WTC11 (cell line): ENCODE measurements at regions not wholly inside any gene's neighbourhood (a gene's known extent, or its start where the extent isn't known, plus 50 kb on each side); places are given as distances from the start of the nearest gene placed in this dataset.

Source experiments
- ATAC-seq: fragments of 200-7000 bp; cut with Tn5 transposase; 2 replicates; pipeline ENCODE4 v1.10.0; 2021; ENCODE audit warnings: mild to moderate bottlenecking, moderate library complexity
- CTCF ChIA-PET: fragments of 300-600 bp; sonication (Branson Sonifier 250); formaldehyde crosslinking; loops from one replicate; lab custom pipeline; 2021; ENCODE audit warnings: antibody characterized with exemption; lab: Charles Lee
- POLR2A ChIA-PET: fragments of 350-600 bp; sonication (Branson Sonifier 250); formaldehyde crosslinking; loops from one replicate; lab custom pipeline; 2021; ENCODE audit warnings: antibody characterized with exemption; lab: Charles Lee
- DNase-seq: peaks from one replicate; pipeline ENCODE4 v3.0.0; 2021; ENCODE audit warnings: low spot score
- H3K27ac Mint-ChIP-seq: 2 replicates; pipeline ENCODE4 v1.8.0; 2021; ENCODE audit warnings: mixed read lengths
- H3K27me3 Mint-ChIP-seq: 2 replicates; pipeline ENCODE4 v1.8.0; 2021; ENCODE audit warnings: low read depth, mild to moderate bottlenecking, moderate library complexity, mixed read lengths
- H3K36me3 Mint-ChIP-seq: 2 replicates; pipeline ENCODE4 v1.8.0; 2021; ENCODE audit warnings: mixed read lengths
- H3K4me1 Mint-ChIP-seq: 2 replicates; pipeline ENCODE4 v1.8.0; 2022; ENCODE audit warnings: mixed read lengths
- H3K4me3 Mint-ChIP-seq: 2 replicates; pipeline ENCODE4 v1.8.0; 2021; ENCODE audit warnings: mild to moderate bottlenecking, moderate library complexity, mixed read lengths
- H3K9me3 Mint-ChIP-seq: 2 replicates; pipeline ENCODE4 v1.8.0; 2021; ENCODE audit warnings: mixed read lengths
- ELF4 ChIP-seq: sonication (generic); formaldehyde crosslinking; IDR thresholded peaks from 2 replicates; pipeline ENCODE4 v1.8.1; 2022; ENCODE audit warnings: low read depth, mild to moderate bottlenecking, moderate library complexity, missing genetic modification reagents
- ETV6 ChIP-seq: sonication (generic); formaldehyde crosslinking; IDR thresholded peaks from 2 replicates; pipeline ENCODE4 v1.8.1; 2022; ENCODE audit warnings: mild to moderate bottlenecking, missing genetic modification reagents
- FOXK1 ChIP-seq: sonication (generic); formaldehyde crosslinking; IDR thresholded peaks from 2 replicates; pipeline ENCODE4 v1.8.0; 2022; ENCODE audit warnings: mild to moderate bottlenecking, moderate library complexity, missing genetic modification reagents
- FOXP1 ChIP-seq: sonication (generic); formaldehyde crosslinking; IDR thresholded peaks from 2 replicates; pipeline ENCODE4 v1.8.0; 2022; ENCODE audit warnings: missing genetic modification reagents, mild to moderate bottlenecking, moderate library complexity, borderline replicate concordance
- GRHL2 ChIP-seq: fragments of 250-450 bp; sonication (Bioruptor Pico); IDR thresholded peaks from 2 replicates; pipeline ENCODE4 v1.8.0; 2022; ENCODE audit warnings: mild to moderate bottlenecking, moderate library complexity; ENCODE audit not compliant: insufficient replicate concordance, severe bottlenecking
- NFATC4 ChIP-seq: fragments of 250-450 bp; sonication (Bioruptor Pico); IDR thresholded peaks from 2 replicates; pipeline ENCODE4 v1.9.0; 2021; ENCODE audit warnings: mild to moderate bottlenecking
- NFE2L1 ChIP-seq: sonication (generic); formaldehyde crosslinking; IDR thresholded peaks from 2 replicates; pipeline ENCODE4 v1.8.1; 2023; ENCODE audit warnings: missing genetic modification reagents
- NR2C2 ChIP-seq: sonication (generic); formaldehyde crosslinking; IDR thresholded peaks from 2 replicates; pipeline ENCODE4 v1.8.0; 2022; ENCODE audit warnings: mild to moderate bottlenecking, missing genetic modification reagents
- SMAD4 ChIP-seq: sonication (generic); formaldehyde crosslinking; IDR thresholded peaks from 2 replicates; pipeline ENCODE4 v1.8.0; 2022; ENCODE audit warnings: mild to moderate bottlenecking, missing genetic modification reagents
- TEAD1 ChIP-seq: sonication (generic); formaldehyde crosslinking; IDR thresholded peaks from 2 replicates; pipeline ENCODE4 v1.8.0; 2022; ENCODE audit warnings: mild to moderate bottlenecking, missing genetic modification reagents
- ZNF232 ChIP-seq: sonication (generic); formaldehyde crosslinking; IDR thresholded peaks from 2 replicates; pipeline ENCODE4 v1.8.0; 2022; ENCODE audit warnings: mild to moderate bottlenecking, missing genetic modification reagents
- ZNF263 ChIP-seq: sonication (generic); formaldehyde crosslinking; IDR thresholded peaks from 2 replicates; pipeline ENCODE4 v1.8.1; 2022; ENCODE audit warnings: low read depth, mild to moderate bottlenecking, moderate library complexity, missing genetic modification reagents
- ZNF317 ChIP-seq: sonication (generic); formaldehyde crosslinking; IDR thresholded peaks from 2 replicates; pipeline ENCODE4 v1.8.1; 2023; ENCODE audit warnings: low read depth, mild to moderate bottlenecking, moderate library complexity, missing genetic modification reagents, borderline replicate concordance
- TF ChIP-seq, protein P1 (sequence below): fragments of 250-450 bp; sonication (Bioruptor Pico); IDR thresholded peaks from 2 replicates; pipeline ENCODE4 v1.9.0; 2021; ENCODE audit warnings: mild to moderate bottlenecking
- TF ChIP-seq, protein P2 (sequence below): fragments of 200-600 bp; IDR thresholded peaks from 2 replicates; pipeline ENCODE4 v1.8.0; 2022; ENCODE audit warnings: antibody characterized with exemption
- TF ChIP-seq, protein P3 (sequence below): sonication (generic); formaldehyde crosslinking; IDR thresholded peaks from 2 replicates; pipeline ENCODE4 v1.8.1; 2022; ENCODE audit warnings: mild to moderate bottlenecking, missing genetic modification reagents, moderate library complexity, borderline replicate concordance
- TF ChIP-seq, protein P4 (sequence below): sonication (generic); formaldehyde crosslinking; IDR thresholded peaks from 2 replicates; pipeline ENCODE4 v1.8.0; 2022; ENCODE audit warnings: mild to moderate bottlenecking, missing genetic modification reagents
- TF ChIP-seq, protein P5 (sequence below): sonication (generic); formaldehyde crosslinking; conservative IDR thresholded peaks from 2 replicates; pipeline ENCODE4 v1.8.1; 2023; ENCODE audit warnings: mild to moderate bottlenecking, low read depth, missing genetic modification reagents, moderate library complexity
- TF ChIP-seq, protein P6 (sequence below): sonication (generic); formaldehyde crosslinking; IDR thresholded peaks from 2 replicates; pipeline ENCODE4 v1.8.0; 2022; ENCODE audit warnings: mild to moderate bottlenecking, missing genetic modification reagents
- TF ChIP-seq, protein P7 (sequence below): sonication (generic); formaldehyde crosslinking; IDR thresholded peaks from 2 replicates; pipeline ENCODE4 v1.8.1; 2023; ENCODE audit warnings: mild to moderate bottlenecking, moderate library complexity, missing genetic modification reagents
- TF ChIP-seq, protein P8 (sequence below): sonication (generic); formaldehyde crosslinking; conservative IDR thresholded peaks from 2 replicates; pipeline ENCODE4 v1.8.1; 2022; ENCODE audit warnings: mild to moderate bottlenecking, missing genetic modification reagents

DNA sequence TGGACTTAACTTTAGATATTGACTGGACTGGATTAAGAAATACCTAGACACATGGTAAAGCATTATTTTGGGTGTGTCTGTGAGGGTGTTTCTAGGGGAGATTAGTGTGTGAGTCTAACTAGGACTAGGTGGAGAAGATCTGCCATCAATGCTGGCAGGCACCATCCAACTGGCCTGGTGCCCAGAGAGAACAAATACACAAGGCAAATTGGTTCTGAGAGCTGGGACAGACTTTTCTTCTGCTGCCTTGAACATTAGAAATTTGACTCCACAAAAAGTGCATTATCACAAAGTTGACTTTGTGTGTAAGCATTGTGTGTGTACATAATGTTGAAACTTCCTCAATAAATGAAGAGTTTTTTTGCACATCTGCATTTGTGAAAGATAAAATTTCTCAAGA lies 522.1 kb downstream of the SUCLA2 start (continued):
- TF ChIP-seq, protein P1, sequence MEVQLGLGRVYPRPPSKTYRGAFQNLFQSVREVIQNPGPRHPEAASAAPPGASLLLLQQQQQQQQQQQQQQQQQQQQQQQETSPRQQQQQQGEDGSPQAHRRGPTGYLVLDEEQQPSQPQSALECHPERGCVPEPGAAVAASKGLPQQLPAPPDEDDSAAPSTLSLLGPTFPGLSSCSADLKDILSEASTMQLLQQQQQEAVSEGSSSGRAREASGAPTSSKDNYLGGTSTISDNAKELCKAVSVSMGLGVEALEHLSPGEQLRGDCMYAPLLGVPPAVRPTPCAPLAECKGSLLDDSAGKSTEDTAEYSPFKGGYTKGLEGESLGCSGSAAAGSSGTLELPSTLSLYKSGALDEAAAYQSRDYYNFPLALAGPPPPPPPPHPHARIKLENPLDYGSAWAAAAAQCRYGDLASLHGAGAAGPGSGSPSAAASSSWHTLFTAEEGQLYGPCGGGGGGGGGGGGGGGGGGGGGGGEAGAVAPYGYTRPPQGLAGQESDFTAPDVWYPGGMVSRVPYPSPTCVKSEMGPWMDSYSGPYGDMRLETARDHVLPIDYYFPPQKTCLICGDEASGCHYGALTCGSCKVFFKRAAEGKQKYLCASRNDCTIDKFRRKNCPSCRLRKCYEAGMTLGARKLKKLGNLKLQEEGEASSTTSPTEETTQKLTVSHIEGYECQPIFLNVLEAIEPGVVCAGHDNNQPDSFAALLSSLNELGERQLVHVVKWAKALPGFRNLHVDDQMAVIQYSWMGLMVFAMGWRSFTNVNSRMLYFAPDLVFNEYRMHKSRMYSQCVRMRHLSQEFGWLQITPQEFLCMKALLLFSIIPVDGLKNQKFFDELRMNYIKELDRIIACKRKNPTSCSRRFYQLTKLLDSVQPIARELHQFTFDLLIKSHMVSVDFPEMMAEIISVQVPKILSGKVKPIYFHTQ (CRISPR knock-in tag), result no peak
- no peak for TF ChIP-seq NFATC4 (CRISPR knock-in tag)
- TF ChIP-seq, protein P2, sequence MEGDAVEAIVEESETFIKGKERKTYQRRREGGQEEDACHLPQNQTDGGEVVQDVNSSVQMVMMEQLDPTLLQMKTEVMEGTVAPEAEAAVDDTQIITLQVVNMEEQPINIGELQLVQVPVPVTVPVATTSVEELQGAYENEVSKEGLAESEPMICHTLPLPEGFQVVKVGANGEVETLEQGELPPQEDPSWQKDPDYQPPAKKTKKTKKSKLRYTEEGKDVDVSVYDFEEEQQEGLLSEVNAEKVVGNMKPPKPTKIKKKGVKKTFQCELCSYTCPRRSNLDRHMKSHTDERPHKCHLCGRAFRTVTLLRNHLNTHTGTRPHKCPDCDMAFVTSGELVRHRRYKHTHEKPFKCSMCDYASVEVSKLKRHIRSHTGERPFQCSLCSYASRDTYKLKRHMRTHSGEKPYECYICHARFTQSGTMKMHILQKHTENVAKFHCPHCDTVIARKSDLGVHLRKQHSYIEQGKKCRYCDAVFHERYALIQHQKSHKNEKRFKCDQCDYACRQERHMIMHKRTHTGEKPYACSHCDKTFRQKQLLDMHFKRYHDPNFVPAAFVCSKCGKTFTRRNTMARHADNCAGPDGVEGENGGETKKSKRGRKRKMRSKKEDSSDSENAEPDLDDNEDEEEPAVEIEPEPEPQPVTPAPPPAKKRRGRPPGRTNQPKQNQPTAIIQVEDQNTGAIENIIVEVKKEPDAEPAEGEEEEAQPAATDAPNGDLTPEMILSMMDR, result no peak
- TF ChIP-seq, all 79 proteins: peak for 0

DNA sequence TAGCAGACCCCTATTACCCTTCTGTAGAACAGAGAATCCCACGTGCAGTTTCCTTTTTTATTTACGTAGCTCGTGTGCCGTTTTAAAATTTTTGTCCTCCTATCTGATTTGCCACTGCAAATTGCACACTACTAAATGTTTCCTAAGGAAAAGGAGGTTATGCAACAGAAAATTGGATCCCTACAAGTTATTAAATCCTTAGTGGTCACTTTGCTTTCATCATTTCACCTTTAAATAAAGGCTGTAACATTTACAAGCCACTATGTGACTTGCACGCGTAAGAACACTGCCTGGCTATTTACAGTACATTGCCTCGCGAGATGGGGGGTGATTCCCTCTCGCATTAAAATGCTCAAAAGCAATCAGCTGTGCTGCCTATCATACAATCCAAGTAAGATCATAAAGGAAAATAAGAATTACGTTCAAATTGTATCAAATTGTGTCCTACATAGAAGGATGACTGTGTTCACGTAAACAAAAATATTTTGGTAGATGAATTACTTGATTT lies 525.6 kb downstream of the SUCLA2 start:
- ATAC-seq (no peak), DNase-seq (no peak)
- peaks cover 22% of the 10 kb centered on the region for H3K27me3 Mint-ChIP-seq
- peaks cover 32% of the 10 kb centered on the region for H3K4me1 Mint-ChIP-seq
- H3K4me3 Mint-ChIP-seq, result no peak overlapping the region
- TF ChIP-seq NR2C2 (CRISPR knock-in tag), result no peak
- TF ChIP-seq, protein P3, sequence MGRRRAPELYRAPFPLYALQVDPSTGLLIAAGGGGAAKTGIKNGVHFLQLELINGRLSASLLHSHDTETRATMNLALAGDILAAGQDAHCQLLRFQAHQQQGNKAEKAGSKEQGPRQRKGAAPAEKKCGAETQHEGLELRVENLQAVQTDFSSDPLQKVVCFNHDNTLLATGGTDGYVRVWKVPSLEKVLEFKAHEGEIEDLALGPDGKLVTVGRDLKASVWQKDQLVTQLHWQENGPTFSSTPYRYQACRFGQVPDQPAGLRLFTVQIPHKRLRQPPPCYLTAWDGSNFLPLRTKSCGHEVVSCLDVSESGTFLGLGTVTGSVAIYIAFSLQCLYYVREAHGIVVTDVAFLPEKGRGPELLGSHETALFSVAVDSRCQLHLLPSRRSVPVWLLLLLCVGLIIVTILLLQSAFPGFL, result no peak
- no peak for TF ChIP-seq ETV6 (CRISPR knock-in tag)
- TF ChIP-seq, protein P4, sequence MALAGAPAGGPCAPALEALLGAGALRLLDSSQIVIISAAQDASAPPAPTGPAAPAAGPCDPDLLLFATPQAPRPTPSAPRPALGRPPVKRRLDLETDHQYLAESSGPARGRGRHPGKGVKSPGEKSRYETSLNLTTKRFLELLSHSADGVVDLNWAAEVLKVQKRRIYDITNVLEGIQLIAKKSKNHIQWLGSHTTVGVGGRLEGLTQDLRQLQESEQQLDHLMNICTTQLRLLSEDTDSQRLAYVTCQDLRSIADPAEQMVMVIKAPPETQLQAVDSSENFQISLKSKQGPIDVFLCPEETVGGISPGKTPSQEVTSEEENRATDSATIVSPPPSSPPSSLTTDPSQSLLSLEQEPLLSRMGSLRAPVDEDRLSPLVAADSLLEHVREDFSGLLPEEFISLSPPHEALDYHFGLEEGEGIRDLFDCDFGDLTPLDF (CRISPR knock-in tag), result no peak
- TF ChIP-seq, protein P5, sequence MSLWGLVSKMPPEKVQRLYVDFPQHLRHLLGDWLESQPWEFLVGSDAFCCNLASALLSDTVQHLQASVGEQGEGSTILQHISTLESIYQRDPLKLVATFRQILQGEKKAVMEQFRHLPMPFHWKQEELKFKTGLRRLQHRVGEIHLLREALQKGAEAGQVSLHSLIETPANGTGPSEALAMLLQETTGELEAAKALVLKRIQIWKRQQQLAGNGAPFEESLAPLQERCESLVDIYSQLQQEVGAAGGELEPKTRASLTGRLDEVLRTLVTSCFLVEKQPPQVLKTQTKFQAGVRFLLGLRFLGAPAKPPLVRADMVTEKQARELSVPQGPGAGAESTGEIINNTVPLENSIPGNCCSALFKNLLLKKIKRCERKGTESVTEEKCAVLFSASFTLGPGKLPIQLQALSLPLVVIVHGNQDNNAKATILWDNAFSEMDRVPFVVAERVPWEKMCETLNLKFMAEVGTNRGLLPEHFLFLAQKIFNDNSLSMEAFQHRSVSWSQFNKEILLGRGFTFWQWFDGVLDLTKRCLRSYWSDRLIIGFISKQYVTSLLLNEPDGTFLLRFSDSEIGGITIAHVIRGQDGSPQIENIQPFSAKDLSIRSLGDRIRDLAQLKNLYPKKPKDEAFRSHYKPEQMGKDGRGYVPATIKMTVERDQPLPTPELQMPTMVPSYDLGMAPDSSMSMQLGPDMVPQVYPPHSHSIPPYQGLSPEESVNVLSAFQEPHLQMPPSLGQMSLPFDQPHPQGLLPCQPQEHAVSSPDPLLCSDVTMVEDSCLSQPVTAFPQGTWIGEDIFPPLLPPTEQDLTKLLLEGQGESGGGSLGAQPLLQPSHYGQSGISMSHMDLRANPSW (CRISPR knock-in tag), result no peak
- no peak for TF ChIP-seq GRHL2 (CRISPR knock-in tag)
- TF ChIP-seq, protein P6, sequence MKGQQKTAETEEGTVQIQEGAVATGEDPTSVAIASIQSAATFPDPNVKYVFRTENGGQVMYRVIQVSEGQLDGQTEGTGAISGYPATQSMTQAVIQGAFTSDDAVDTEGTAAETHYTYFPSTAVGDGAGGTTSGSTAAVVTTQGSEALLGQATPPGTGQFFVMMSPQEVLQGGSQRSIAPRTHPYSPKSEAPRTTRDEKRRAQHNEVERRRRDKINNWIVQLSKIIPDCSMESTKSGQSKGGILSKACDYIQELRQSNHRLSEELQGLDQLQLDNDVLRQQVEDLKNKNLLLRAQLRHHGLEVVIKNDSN (CRISPR knock-in tag), result no peak
- TF ChIP-seq NFE2L1 (CRISPR knock-in tag), result no peak
- no peak for TF ChIP-seq FOXK1 (CRISPR knock-in tag)
- TF ChIP-seq, protein P7, sequence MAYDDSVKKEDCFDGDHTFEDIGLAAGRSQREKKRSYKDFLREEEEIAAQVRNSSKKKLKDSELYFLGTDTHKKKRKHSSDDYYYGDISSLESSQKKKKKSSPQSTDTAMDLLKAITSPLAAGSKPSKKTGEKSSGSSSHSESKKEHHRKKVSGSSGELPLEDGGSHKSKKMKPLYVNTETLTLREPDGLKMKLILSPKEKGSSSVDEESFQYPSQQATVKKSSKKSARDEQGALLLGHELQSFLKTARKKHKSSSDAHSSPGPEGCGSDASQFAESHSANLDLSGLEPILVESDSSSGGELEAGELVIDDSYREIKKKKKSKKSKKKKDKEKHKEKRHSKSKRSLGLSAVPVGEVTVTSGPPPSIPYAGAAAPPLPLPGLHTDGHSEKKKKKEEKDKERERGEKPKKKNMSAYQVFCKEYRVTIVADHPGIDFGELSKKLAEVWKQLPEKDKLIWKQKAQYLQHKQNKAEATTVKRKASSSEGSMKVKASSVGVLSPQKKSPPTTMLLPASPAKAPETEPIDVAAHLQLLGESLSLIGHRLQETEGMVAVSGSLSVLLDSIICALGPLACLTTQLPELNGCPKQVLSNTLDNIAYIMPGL (CRISPR knock-in tag), result no peak
- TF ChIP-seq, protein P8, sequence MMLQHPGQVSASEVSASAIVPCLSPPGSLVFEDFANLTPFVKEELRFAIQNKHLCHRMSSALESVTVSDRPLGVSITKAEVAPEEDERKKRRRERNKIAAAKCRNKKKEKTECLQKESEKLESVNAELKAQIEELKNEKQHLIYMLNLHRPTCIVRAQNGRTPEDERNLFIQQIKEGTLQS (CRISPR knock-in tag), result no peak
- TF ChIP-seq SMAD4 (CRISPR knock-in tag), result no peak
- TF ChIP-seq ZNF232 (CRISPR knock-in tag), result no peak
- TF ChIP-seq ZNF263 (CRISPR knock-in tag), result no peak
- TF ChIP-seq FOXP1 (CRISPR knock-in tag), result no peak
- TF ChIP-seq ELF4 (CRISPR knock-in tag), result no peak
- no peak for TF ChIP-seq TEAD1 (CRISPR knock-in tag)
- no peak for TF ChIP-seq ZNF317
- no peak overlapping the region for H3K27ac Mint-ChIP-seq
- H3K9me3 Mint-ChIP-seq, result peaks cover 3% of the 10 kb centered on the region
- no peaks in the 10 kb centered on the region for H3K36me3 Mint-ChIP-seq
- CTCF ChIA-PET, result no interaction called here
- POLR2A ChIA-PET, result no interaction called here
